NCI-H1694 treated with DMSO at 0.1 percent for 48 hours (cell line): ENCODE measurements at regions not wholly inside any gene's neighbourhood (a gene's known extent, or its start where the extent isn't known, plus 50 kb on each side); places are given as distances from the start of the nearest gene placed in this dataset.
"Not testable (repeated sequence)": the region's sequence is repeated elsewhere in the genome, so short reads cannot be mapped to it uniquely, and the experiment has no call there.

Experiments used
- DNase-seq: peaks from one replicate; lab custom pipeline; 2025; lab: John Stamatoyannopoulos, UW

DNA sequence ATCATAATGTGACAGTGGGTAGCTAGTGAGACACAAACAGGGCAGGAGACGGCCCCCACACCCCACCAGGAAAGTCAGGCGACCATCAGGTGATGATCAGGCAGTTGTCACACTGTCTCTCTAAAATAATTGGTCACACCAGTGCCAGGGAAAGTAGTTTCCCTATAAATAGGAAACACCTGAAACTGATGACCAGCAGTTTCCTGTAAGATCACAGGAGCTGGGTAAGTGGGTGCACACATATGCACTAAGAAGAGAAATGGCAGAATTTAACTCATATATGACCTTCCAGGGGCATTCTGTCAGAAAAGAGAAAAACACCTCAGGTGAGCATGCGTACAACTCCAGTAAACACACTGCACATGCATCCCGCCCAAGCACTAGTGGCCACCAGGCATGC is 620.5 kb upstream of the GHITM start:
- no peak for DNase-seq

- DNase-seq = not testable (repeated sequence)
Observed at GRCh38 chr10:83520386-83520785, 618.9 kb upstream of the GHITM start.

GRCh38 chr10:83522456-83522855 is 616.9 kb upstream of the GHITM start:
- no peak for DNase-seq

- no peak for DNase-seq
Observed at GRCh38 chr10:83522881-83523386, 616.4 kb upstream of the GHITM start.

DNA sequence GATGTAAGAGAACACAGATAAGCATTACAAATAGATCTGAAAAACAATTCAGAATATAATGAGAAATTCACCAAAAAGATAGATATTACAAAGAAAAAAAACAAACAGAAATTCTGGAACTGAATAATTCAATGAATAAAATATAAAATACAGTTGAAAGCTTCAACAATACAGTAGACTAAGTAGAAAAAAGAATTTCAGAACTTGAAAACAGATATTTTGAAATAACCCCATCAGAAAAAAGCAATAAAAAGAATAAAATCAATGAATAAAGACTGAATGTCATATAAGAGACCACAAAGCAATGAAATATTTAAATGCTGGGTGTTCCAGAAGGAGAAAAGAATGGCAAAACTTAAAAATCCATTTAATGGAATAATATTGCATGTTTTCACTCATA is 611.4 kb upstream of the GHITM start:
- no peak for DNase-seq

DNA sequence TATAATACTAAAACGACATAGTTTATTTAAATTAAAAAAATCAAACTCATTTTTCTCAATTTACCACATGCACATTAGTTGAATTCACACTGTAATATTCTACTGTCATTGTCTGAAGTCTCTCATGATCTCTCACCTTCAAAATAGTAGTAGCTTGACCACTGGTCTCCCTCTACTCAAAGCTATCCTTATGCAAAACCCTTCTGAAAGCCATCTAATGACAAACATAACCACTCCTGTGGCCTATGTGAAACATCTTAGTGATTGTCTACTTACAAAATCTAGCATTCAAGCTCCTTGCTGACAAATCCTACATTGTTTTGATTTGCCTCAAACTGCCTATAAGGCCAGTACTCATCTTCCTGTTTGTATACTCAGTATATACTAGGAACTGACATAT is 606.0 kb upstream of the GHITM start:
- DNase-seq = no peak

- DNase-seq = no peak
Observed at GRCh38 chr10:83536426-83536825, 602.9 kb upstream of the GHITM start.

GRCh38 chr10:83538047-83538446 is 601.3 kb upstream of the GHITM start:
- no peak for DNase-seq

DNA sequence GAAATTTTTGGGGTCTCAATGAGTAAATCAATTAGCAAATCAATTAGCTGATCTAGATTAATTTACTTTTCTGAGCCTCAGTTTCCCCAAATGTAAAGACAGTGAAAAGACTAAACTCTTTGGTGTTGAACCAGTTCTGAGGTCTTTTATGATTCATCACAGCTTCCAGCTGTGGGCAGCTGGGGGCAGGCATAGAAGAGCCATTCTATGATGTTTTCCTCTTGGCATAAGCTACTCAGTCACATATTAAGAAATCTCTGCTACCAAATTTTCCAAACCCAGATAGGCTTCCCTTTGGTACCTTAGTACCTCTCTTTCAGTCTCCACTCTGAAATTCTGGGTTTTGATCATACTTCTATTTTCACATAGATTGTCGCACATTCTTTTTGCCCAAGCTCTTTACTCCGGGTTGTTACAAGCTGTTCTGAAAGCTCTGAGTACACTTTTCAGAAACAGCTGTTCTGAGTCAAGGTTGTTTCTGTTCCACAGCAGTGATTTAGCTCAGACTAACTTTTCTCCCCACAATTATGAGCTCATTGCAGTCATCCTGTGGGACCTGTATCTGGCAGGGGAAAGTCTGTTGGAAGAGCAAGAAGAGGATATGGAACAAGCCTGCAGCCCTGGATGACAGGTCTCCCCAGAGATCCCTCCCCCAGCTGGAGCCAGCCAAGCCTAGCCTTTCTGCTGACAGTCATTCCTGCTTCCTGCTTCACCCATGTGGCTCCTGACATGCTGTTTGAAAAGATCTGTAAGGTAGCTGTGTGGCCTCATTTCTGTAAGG is 599.6 kb upstream of the GHITM start:
- DNase-seq = no peak

- no peak for DNase-seq
Observed at GRCh38 chr10:83541046-83541445, 598.3 kb upstream of the GHITM start.

DNA sequence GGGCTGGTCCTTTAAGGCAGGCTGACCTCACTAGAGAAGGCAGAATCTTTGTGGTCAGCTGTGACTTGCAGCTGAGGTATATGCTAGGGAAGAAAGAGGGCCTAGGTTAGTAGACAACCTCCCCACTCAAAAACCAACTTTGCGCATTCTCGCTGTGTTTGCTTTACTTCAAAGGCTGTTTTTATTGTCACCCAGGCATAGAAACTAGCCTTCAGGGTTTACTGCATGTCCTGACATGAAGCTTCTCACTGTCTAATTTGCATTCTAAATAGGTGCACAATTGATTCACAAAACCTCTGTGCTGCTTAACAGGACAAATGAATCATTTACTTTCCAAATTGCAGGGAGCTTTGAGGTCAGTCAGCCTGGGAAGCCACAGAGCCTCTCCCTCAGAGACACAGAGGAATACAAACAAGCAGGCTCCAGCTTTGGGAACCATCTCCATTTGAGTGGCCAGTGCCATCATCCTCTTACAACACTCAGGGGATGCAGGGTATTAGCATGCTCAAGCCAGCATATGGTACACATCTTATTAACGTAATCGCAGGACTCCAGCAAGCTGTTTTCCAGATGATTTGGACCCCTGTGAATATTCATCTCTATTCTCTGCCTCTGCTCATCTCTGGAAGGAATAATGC is 596.4 kb upstream of the GHITM start:
- DNase-seq = no peak

GRCh38 chr10:83543691-83544462 is 595.4 kb upstream of the GHITM start:
- DNase-seq = no peak

DNA sequence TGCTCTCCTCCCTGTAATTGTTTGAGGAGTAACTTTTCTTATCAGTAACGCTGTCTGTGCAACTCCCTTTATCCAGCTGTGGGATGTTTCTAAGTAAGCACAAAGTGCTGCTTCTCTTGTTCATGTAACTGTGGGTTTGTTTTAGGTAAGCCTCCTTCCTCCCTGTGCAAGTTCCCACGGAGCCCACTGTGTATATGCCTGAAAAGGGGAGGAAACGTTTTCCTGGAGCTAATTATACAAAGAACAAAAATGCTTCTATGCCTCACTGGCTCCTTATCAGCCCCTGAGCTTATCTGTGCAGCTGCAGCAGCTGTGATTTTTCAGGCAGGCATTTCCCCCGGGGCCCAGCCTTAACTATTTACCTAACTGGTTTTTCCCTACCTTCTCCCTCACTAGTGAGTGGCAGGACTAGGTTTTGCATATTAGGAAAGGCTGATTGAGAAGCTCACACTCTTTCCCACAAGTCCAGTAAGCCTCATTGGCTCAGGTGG is 593.4 kb upstream of the GHITM start:
- DNase-seq = no peak

- not testable (repeated sequence) for DNase-seq
Observed at GRCh38 chr10:83551190-83551589, 588.1 kb upstream of the GHITM start.

DNA sequence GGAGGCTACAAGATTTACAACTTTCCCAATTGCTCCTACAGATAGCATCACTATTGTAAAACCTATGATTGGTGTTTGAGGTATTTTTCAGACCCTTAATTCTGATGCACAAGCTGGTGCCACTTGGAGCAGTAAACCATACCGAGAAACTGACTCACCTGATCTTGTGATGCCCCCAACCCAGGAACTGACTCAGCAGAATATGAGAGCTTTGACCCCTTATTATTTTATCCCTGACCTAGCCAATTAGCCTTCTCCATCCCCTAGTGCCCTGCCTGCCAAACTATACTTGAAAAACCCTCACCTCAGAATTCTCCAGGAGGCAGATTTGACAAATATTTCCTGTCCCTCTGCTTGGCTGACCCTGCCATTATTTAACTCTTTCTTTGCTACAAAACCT is 585.9 kb upstream of the GHITM start:
- DNase-seq = no peak

- DNase-seq = no peak
Observed at GRCh38 chr10:83555264-83555663, 584.0 kb upstream of the GHITM start.

GRCh38 chr10:83562381-83562780 is 576.9 kb upstream of the GHITM start:
- DNase-seq = no peak

DNA sequence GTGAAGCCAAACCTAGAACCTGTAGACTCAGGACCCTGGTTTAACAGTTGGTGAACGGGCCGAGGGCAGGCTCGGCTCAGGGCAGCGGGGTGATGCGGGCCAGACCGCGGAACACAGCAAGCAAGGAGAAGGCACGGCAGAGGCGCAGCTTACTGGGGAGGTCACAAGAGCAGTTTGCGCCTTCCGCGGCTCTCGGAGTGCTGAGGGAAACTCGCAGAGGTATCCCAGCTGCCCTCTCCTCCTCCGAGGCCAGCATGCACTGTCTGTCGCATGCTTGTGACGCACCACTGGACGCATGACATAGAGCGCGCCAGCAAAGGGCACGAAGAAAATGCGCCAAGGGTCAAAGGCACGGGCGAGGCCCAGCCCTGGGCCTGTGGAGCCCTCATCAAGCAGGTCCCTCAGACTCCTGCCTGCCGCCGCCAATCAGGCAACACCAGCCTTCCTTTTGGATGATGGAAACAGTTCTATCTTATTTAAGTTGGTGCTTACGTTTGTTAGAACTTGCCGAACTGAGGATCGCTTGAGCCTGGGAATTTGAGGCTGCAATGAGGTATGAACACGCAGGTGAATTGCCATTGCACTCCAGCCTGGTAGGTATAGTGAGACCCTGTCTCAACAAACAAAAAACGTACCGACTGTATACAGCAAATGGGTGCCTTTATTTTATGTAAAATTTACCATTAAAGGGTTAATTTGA is 574.3 kb upstream of the GHITM start:
- DNase-seq = no peak

DNA sequence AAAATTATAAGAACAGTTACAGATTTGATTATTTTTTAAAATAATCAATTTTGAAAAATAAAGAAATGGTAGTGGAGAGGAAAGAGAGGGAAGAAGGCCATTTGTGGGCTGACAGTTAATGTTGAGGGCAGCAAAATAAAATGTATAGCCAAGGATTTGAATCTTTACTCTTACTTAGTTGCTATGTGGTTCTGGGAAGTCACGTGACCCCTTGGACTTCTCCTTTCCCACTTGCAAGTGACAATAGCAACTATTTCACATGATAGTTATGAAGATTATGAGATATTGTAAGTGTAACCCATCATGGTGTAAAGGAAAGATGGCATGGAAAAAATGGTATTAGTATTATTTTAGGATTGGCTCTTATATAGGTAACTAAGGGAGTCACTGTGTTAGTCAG is 567.3 kb upstream of the GHITM start:
- DNase-seq = no peak

DNA sequence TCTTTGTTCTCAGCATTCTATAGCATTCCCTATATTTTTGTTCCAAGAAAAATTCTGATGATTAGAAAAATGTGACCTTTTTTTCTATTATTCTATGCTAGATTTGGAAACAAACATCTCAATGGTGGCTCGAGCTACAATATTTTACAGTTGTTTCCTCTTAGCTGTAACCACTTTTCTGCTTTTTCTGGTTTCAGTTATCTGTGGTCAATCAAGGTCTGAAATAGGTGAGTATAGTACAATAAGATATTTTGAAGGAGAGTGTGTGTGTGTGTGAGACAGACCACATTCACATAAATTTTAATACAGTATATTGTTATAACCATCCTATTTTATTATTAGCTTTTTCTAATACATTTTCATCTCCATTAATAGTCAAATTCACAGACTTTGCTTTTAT is 564.5 kb upstream of the GHITM start:
- no peak for DNase-seq

DNA sequence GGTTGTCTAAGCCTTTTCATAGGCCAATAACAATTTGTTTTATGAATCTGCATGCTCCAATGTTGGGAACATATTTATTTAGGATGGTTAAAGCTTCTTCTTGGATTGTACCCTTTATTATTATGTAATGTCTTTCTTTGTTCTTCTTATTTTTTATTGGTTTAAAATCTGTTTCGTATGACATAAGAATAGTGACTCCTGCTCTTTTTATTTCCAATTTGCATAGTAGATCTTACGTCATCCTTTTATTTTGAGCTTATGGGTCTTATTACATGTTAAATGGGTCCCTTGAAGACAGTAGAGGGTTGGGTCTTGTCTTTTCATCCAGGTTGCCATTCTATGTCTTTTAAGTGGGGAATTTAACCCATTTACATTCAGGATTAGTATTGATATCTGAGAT is 561.9 kb upstream of the GHITM start:
- no peak for DNase-seq

GRCh38 chr10:83580373-83581012 is 558.8 kb upstream of the GHITM start:
- DNase-seq = no peak
